Naive thymus-derived CD8-positive, alpha-beta T cell (primary cell): ENCODE measurements at regions not wholly inside any gene's neighbourhood (a gene's known extent, or its start where the extent isn't known, plus 50 kb on each side); places are given as distances from the start of the nearest gene placed in this dataset.
A peak's percentile ranks its signal among the peaks of the same experiment; 100 is the strongest.

Experiments
- ATAC-seq, 2 donors: fragments of 150-1000 bp; cut with Tn5 transposase in 1 of 2; sonication (Bioruptor Pico), chemical (Tn5 transposase) in 1 of 2; 1 replicate in 1 of 2; 2 replicates in 1 of 2; pipeline ENCODE4 v1.10.0; 2021; ENCODE audit warnings: mild to moderate bottlenecking in 2 of 2, moderate library complexity in 2 of 2
- POLR2A ChIA-PET: fragments of 350-600 bp; sonication (Branson Sonifier 250); formaldehyde crosslinking; loops from one replicate; lab custom pipeline; 2021; ENCODE audit warnings: antibody characterized with exemption; lab: Charles Lee
- DNase-seq, 10 donors: peaks; one replicate each; pipeline versions ENCODE4 v3.0.0 to v3.0.0-alpha.2; 2020 to 2022
- H3K27ac Mint-ChIP-seq, 10 donors: one replicate each; pipeline ENCODE4 v1.8.0; 2020 to 2022; ENCODE audit warnings: mild to moderate bottlenecking in 10 of 10, mixed read lengths in 10 of 10, moderate library complexity in 4 of 10, inconsistent platforms in 1 of 10
- H3K27me3 Mint-ChIP-seq, 5 donors: one replicate each; pipeline ENCODE4 v1.8.0; 2021 to 2022; ENCODE audit warnings: mixed read lengths in 5 of 5
- H3K36me3 Mint-ChIP-seq, 3 donors: one replicate each; pipeline ENCODE4 v1.8.0; 2020 to 2022; ENCODE audit warnings: mixed read lengths in 3 of 3, mild to moderate bottlenecking in 2 of 3, inconsistent platforms in 1 of 3
- H3K4me1 Mint-ChIP-seq, 4 donors: one replicate each; pipeline ENCODE4 v1.8.0; 2021 to 2022; ENCODE audit warnings: mixed read lengths in 4 of 4
- H3K4me3 Mint-ChIP-seq, 10 donors: one replicate each; pipeline ENCODE4 v1.8.0; 2020 to 2022; ENCODE audit warnings: mild to moderate bottlenecking in 10 of 10, mixed read lengths in 10 of 10, moderate library complexity in 6 of 10, inconsistent platforms in 1 of 10
- H3K9me3 Mint-ChIP-seq, 9 donors: one replicate each; pipeline ENCODE4 v1.8.0; 2020 to 2022; ENCODE audit warnings: mixed read lengths in 9 of 9, mild to moderate bottlenecking in 3 of 9, inconsistent platforms in 1 of 9, moderate library complexity in 1 of 9

- Mint-ChIP-seq H3K27ac (peak overlapping the region in 5 of 10 donors; percentile 1 to 52 (median 13)), H3K36me3 (no peaks in the 10 kb centered on the region), H3K4me1 (peaks cover 11 to 28% (median 23%) of the 10 kb centered on the region in 4 donors), H3K27me3 (peaks cover 0 to 8% (median 1%) of the 10 kb centered on the region in 5 donors), H3K9me3 (no peaks in the 10 kb centered on the region), H3K4me3 (peak overlapping the region in 7 of 10 donors; percentile 8 to 49 (median 17))
- ATAC-seq, result peak in 1 of 2 donors; percentile 43
- DNase-seq, result peak in 2 of 10 donors; percentile 8 to 11
- POLR2A ChIA-PET, result no interaction called here
Measured at GRCh38 chr9:693201-694091, 148.1 kb upstream of the DMRT1 start.

GRCh38 chr9:694092-694402, 147.4 kb upstream of the DMRT1 start:
- H3K4me1 Mint-ChIP-seq, result peaks cover 11 to 28% (median 23%) of the 10 kb centered on the region in 4 donors
- H3K36me3 Mint-ChIP-seq, result no peaks in the 10 kb centered on the region
- peak overlapping the region in 4 of 10 donors; percentile 1 to 52 (median 18) for H3K27ac Mint-ChIP-seq
- DNase-seq (no peak), ATAC-seq (no peak)
- no peaks in the 10 kb centered on the region for H3K9me3 Mint-ChIP-seq
- POLR2A ChIA-PET, result no interaction called here
- peaks cover 0 to 8% (median 1%) of the 10 kb centered on the region in 5 donors for H3K27me3 Mint-ChIP-seq
- peak overlapping the region in 1 of 10 donors; percentile 22 for H3K4me3 Mint-ChIP-seq

GRCh38 chr9:694403-695154, 146.9 kb upstream of the DMRT1 start:
- peak overlapping the region in 3 of 10 donors; percentile 4 to 54 (median 11) for H3K4me3 Mint-ChIP-seq
- H3K36me3 Mint-ChIP-seq, result no peaks in the 10 kb centered on the region
- no peaks in the 10 kb centered on the region for H3K9me3 Mint-ChIP-seq
- POLR2A ChIA-PET, result no interaction called here
- peak overlapping the region in 2 of 10 donors; percentile 28 to 74 for H3K27ac Mint-ChIP-seq
- no peak for ATAC-seq
- H3K4me1 Mint-ChIP-seq, result peaks cover 11 to 28% (median 23%) of the 10 kb centered on the region in 4 donors
- no peak for DNase-seq
- peaks cover 0 to 11% (median 1%) of the 10 kb centered on the region in 5 donors for H3K27me3 Mint-ChIP-seq

- Mint-ChIP-seq H3K27ac (peak overlapping the region in 2 of 10 donors; percentile 28 to 74), H3K4me1 (peaks cover 11 to 28% (median 23%) of the 10 kb centered on the region in 4 donors), H3K36me3 (no peaks in the 10 kb centered on the region), H3K27me3 (peaks cover 0 to 11% (median 1%) of the 10 kb centered on the region in 5 donors), H3K4me3 (peak overlapping the region in 3 of 10 donors; percentile 11 to 54 (median 35)), H3K9me3 (no peaks in the 10 kb centered on the region)
- POLR2A ChIA-PET, result no interaction called here
- ATAC-seq (no peak), DNase-seq (no peak)
Measured at GRCh38 chr9:695252-695651, 146.2 kb upstream of the DMRT1 start.

DNA sequence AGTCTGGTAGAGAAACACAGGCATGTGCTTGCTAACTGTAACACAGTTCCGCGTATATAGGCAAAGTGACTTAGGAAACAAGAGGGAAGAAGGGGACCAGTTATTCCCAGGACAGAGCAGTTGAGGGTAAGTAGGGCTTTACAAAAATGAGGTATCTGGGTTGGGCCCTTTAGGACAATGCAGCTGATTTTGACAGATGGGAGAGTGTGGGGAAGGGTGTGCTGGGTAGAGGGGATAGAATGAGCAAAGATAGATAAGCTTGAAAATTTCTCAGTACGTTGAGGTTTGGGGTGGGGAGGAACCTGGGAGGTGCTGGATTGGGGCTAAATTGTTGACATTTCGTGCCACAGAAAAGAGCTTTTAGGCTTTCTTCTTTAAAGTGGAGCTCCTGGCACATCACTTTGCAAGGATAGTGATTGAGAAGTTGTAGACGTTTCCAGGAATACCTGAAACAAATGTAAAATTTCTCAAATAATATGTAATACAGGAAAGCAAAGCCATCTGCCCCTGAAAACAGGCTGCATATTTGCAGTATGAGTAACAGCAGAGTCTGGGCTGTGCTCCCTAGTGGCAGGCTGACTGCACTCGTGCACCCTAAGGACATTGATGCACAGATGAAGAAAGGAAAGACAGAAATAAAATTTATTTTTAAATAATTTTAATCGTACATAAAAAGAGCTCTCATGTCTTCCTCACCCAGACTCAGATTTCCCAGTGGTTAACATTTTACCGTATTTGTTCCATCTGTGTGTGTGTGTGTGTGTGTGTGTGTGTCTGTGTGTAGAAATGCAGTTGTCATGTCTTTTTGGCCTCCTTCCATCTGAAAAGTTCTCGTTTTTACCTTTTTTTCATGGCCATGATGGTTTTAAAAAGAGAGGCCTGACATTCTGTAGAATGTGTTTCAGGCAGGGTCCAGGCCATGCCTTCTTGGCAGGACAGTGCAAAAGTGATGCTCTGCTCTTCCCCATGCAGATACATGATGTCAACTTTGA, 144.9 kb upstream of the DMRT1 start:
- H3K9me3 Mint-ChIP-seq, result no peaks in the 10 kb centered on the region
- no peaks in the 10 kb centered on the region for H3K36me3 Mint-ChIP-seq
- POLR2A ChIA-PET, result interaction anchor here (0.6 kb wide), 2 partner anchors 10 to 44 kb away, joined by 3 to 5 read pairs; no protein-coding TSS in a partner anchor
- no peak overlapping the region for H3K27ac Mint-ChIP-seq
- no peak overlapping the region for H3K4me3 Mint-ChIP-seq
- no peak for DNase-seq
- H3K27me3 Mint-ChIP-seq, result peaks cover 0 to 11% (median 1%) of the 10 kb centered on the region in 5 donors
- no peak for ATAC-seq
- H3K4me1 Mint-ChIP-seq, result peaks cover 11 to 28% (median 23%) of the 10 kb centered on the region in 4 donors

DNA sequence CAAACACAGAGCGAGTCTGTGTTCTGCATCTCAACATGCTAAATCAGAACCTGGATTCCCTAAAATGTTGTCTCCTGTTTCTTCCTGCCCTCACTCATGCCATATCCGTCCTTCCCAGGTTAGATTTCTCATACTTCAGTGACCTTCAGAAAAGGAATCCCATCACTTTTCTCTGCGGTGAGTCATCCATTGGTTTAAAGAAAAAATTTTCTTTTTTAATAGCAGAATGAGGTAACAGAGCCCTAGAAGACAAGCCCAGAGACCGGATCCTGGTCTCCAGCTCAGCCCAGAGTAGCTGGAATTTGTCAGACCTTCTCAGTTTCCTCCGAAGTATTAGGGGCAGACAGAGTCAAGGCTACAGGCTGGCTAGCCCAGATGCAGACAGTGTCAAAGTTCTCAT, 143.2 kb upstream of the DMRT1 start:
- Mint-ChIP-seq H3K4me1 (peaks cover 10 to 22% (median 18%) of the 10 kb centered on the region in 4 donors), H3K4me3 (no peak overlapping the region), H3K27me3 (peaks cover 0 to 11% (median 1%) of the 10 kb centered on the region in 5 donors), H3K27ac (no peak overlapping the region), H3K36me3 (no peaks in the 10 kb centered on the region), H3K9me3 (no peaks in the 10 kb centered on the region)
- DNase-seq (no peak), ATAC-seq (no peak)
- POLR2A ChIA-PET, result no interaction called here

DNA sequence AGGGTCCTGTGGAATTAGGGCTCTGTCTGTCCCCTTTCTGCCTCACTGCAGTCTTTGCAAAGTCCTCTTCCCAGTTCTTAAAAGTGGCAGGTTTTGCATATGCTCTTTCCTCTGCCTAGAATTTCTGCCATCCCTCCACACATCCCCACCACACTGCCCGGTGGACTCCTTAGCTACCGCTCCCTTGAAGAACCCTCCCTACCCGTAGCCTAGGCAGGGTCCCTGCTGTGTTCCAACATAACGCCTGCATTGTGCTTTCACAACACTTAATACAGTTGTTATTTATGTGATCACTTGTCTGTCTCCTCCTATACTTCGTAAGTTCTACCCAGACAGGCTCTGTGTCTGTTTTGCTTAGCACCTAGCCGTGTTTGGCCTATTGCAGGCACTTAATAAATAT, 142.5 kb upstream of the DMRT1 start:
- DNase-seq, result no peak
- peak overlapping the region in 1 of 10 donors; percentile 42 for H3K27ac Mint-ChIP-seq
- POLR2A ChIA-PET, result no interaction called here

GRCh38 chr9:699396-699795, 142.1 kb upstream of the DMRT1 start:
- H3K27ac Mint-ChIP-seq, result no peak overlapping the region
- POLR2A ChIA-PET, result no interaction called here
- H3K4me1 Mint-ChIP-seq, result peaks cover 5 to 11% (median 9%) of the 10 kb centered on the region in 4 donors
- no peak overlapping the region for H3K4me3 Mint-ChIP-seq
- ATAC-seq, result no peak
- no peaks in the 10 kb centered on the region for H3K36me3 Mint-ChIP-seq
- DNase-seq, result no peak
- no peaks in the 10 kb centered on the region for H3K9me3 Mint-ChIP-seq
- peaks cover 0 to 11% (median 2%) of the 10 kb centered on the region in 5 donors for H3K27me3 Mint-ChIP-seq

More for the DNA sequence above, 142.5 kb upstream of the DMRT1 start:
- H3K4me1 Mint-ChIP-seq, result peaks cover 5 to 15% (median 11%) of the 10 kb centered on the region in 4 donors
- H3K36me3 Mint-ChIP-seq, result no peaks in the 10 kb centered on the region
- ATAC-seq, result no peak
- H3K27me3 Mint-ChIP-seq, result peaks cover 0 to 11% (median 2%) of the 10 kb centered on the region in 5 donors
- H3K4me3 Mint-ChIP-seq, result no peak overlapping the region
- H3K9me3 Mint-ChIP-seq, result no peaks in the 10 kb centered on the region

DNA sequence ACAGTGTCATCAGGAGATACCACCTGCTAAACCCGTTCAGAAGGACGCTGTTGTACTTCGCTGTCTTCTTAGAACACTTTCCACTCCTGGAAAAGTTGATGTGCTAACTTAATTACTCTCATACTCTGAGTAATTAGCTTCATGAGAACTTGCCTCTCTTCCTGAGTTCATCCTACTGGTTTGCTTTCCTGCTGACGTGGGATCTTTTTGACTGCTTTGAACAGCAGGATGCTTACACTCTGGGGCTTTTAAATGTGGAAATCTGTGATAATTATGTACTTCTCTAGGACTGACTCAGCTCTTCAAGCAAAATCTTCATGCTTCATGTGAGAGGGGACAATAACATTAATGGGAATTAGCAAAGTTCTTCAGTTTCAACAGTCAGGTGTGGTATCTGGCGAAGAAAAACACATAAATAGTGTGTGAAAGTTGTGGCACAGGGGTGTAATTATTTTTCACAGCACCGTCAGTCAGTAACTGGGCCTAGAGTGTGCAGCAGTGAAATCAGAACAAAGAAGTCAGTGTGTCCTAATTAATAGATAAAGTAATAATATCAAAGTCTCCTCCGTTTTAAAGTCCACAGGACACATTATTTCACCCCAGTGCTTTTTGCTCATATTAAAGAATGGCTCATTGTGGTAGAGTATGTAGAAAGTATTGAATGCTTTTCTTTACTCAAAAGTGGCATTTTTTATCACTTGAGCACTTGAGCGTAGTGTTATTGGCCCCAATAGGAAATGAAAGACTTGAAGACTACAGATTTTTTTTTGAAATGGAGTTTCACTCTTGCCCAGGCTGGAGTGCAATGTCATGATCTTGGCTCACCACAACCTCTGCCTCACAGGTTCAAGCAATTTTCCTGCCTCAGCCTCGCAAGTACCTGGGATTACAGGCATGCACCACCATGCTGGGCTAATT, 140.9 kb upstream of the DMRT1 start:
- Mint-ChIP-seq H3K9me3 (no peaks in the 10 kb centered on the region), H3K4me1 (peaks cover 0 to 3% (median under 1%) of the 10 kb centered on the region in 4 donors), H3K4me3 (no peak overlapping the region), H3K27me3 (peaks cover 0 to 7% (median 1%) of the 10 kb centered on the region in 5 donors), H3K36me3 (no peaks in the 10 kb centered on the region), H3K27ac (no peak overlapping the region)
- POLR2A ChIA-PET, result no interaction called here
- no peak for ATAC-seq
- no peak for DNase-seq

- H3K4me3 Mint-ChIP-seq, result no peak overlapping the region
- DNase-seq (no peak), ATAC-seq (no peak)
- POLR2A ChIA-PET, result no interaction called here
- H3K4me1 Mint-ChIP-seq, result peaks cover 5 to 15% (median 14%) of the 10 kb centered on the region in 4 donors
- H3K36me3 Mint-ChIP-seq, result no peaks in the 10 kb centered on the region
- H3K27ac Mint-ChIP-seq, result no peak overlapping the region
- no peaks in the 10 kb centered on the region for H3K9me3 Mint-ChIP-seq
- peaks cover 2 to 12% (median 9%) of the 10 kb centered on the region in 5 donors for H3K27me3 Mint-ChIP-seq
Measured at GRCh38 chr9:703392-703791, 138.1 kb upstream of the DMRT1 start.

DNA sequence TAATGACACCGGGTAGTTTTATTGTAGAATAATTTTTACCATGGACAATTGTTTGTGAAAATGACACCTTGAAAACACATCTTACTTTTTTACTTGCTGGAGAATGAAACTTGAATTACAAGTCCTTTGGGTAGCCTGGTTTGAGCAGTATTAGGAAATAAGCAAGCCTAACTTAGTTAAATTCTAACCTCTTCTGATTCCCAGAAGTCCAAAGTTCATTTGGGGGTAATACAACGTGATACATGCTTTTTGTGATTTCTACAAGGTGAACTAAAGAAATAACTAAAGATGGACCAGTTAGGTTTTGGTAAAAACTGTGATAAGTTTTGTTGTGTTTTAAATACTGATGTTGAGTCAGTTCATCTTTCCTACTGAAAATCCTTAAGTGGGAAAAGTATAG, 135.4 kb upstream of the DMRT1 start:
- Mint-ChIP-seq H3K27me3 (peaks cover 6 to 12% (median 9%) of the 10 kb centered on the region in 5 donors), H3K4me1 (peaks cover 6 to 27% (median 16%) of the 10 kb centered on the region in 4 donors), H3K27ac (peak overlapping the region in 4 of 10 donors; percentile 20 to 86 (median 71)), H3K4me3 (peak overlapping the region; percentile 76 to 96 (median 88)), H3K9me3 (no peaks in the 10 kb centered on the region), H3K36me3 (peaks cover 0 to 5% (median 4%) of the 10 kb centered on the region in 3 donors)
- POLR2A ChIA-PET, result no interaction called here
- ATAC-seq (no peak), DNase-seq (no peak)
